Left cardiac atrium (tissue), 4 donors: ENCODE measurements at regions not wholly inside any gene's neighbourhood (a gene's known extent, or its start where the extent isn't known, plus 50 kb on each side); places are given as distances from the start of the nearest gene placed in this dataset.

ENCODE experiments used
- ATAC-seq, 2 donors: fragments of 200-7000 bp; cut with Tn5 transposase; one replicate each; pipeline ENCODE4 v1.9.1; 2020; ENCODE audit warnings: mild to moderate bottlenecking in 2 of 2, moderate library complexity in 2 of 2
- DNase-seq: peaks from one replicate; pipeline ENCODE4 v3.0.0-alpha.2; 2020
- intact Hi-C, 2 donors: fragments of 100-400 bp; cut with DNase I; formaldehyde crosslinking; loops; one replicate each; pipeline versions ENCODE4 v1.14.1 to v1.15.1; 2022 to 2023
- donor health status: DM: no; HTN: yes; CAD: no.
- donor health status: DM: no; HTN: yes; CAD: no; lungs with severe emphysema.
- donor health status: DM: yes; HTN: yes; CAD: no.
- donor health status: Dilated cardiomyopathy.

DNA sequence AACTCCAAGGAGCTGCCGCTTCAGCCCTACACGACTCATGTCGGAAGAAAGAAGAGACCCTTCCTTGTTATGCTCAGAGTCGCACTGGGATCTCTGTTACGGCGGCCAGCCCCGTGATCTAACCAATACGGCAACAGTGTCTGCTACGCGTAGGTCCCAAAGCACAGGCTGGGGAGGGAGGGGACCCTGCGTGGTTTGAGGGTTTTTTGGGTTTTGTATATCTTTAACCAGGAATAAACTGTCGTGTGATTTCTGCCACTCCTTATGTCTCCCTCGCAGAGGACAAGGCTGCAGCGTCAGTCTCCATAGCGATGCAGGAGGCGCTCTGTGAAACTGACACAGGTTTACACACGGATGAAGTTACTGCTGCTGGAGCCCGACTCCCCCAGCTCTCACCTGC is 60.0 kb upstream of the DIO3 start:
- ATAC-seq (no peak), DNase-seq (no peak)
- intact Hi-C loops, result no loop called here

DNA sequence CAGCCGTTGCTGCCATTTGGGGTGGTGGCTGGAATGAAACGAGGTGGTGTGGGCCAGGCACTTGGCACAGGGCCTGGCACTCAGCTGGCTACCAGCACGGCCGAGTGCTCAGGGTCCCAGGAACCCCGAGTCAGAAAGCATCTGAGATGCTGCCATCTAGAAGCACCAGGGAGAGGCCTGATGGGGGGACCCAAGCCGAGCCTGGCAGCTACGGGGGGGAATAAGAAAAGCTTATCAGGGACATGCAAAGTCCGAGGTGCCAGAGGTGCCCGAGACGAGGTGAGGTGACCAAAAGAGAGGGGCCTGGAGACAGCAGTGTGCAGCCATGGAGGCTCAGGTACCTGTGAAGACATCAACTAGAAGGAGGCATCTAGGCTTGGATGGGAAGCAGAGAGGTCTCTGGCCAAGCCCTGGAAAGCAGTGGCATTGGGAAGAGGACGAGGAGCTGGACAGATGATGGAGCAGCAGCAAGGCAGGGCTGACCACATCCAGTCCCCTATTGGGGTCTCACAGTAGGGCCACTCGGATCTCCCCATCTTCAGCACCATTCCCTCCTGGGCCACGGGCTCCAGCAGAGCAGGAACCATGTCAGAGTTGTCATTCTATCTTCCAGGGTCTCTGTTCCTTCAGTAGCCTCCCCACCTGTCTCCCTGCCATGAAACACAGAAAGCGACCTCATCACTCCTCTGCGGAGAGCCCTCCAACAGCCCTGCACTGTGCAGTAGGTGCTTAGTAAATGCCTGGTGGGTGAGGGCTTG is 59.3 kb upstream of the DIO3 start:
- intact Hi-C loops, result no loop called here
- no peak for ATAC-seq
- peak; percentile 6 for DNase-seq

DNA sequence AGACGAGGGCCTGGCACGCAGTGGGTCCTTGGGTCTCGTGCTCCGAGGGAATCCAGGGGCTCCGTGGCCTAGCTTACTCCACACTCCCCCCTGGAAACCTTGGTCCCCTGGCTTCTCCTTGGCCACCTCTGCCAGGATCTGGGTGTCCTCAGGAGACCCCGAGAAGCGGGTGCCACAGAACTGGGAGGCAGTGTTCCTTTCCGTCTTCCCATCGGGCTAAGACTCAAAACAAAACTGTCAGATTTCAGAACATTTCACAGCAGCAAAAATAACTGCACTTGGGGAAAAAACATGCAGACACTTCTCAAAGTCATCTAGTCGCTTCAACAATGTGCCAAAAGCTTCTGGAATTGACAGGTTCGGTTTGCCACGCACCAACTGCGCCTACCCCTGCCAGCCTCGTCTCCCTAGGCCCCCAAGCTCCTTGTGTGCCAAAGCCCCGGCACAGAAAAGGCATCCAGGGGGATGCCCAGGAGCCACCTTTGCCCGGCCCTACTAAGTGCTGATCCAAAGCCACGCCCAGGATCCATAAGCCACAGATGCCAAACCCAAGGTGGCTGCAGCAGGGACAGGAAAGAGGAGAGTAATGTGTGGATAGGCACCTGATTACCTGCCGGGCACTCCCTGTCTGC is 58.4 kb upstream of the DIO3 start:
- DNase-seq, result peak; percentile 4
- intact Hi-C loops, result no loop called here
- no peak for ATAC-seq

DNA sequence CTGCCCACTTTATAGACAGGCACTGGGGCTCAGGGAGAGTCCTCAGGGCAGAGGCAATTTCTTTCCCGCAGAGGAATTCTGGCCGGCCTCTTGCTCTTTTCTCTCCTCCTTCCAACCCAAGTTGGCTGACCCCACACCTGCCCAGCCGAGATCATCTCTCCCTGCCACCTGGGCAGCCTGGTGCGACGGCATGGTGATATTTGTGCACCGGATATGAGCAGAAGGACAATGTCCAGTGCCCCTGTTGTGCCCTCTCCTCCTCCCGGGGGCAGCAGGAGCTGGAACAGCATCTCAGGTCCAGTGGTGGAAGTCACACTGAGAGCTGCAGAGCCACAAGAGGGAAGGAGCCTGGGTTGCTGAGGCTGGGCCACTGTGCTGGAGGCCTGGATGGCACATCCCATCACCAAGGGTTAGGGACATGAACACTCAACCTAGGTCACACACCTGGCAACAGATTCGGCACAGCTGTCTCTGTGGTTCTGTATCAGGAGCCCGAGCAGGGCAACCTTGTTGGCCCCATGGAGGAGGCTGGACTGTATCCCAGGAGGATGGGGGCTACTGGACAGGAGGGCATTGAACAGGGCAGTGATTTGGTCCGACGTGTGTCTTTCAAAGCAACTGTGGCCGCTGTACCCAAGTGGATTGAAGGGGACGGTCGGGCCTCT is 57.7 kb upstream of the DIO3 start:
- DNase-seq (peak; percentile 2), ATAC-seq (no peak)
- intact Hi-C loops, result no loop called here

DNA sequence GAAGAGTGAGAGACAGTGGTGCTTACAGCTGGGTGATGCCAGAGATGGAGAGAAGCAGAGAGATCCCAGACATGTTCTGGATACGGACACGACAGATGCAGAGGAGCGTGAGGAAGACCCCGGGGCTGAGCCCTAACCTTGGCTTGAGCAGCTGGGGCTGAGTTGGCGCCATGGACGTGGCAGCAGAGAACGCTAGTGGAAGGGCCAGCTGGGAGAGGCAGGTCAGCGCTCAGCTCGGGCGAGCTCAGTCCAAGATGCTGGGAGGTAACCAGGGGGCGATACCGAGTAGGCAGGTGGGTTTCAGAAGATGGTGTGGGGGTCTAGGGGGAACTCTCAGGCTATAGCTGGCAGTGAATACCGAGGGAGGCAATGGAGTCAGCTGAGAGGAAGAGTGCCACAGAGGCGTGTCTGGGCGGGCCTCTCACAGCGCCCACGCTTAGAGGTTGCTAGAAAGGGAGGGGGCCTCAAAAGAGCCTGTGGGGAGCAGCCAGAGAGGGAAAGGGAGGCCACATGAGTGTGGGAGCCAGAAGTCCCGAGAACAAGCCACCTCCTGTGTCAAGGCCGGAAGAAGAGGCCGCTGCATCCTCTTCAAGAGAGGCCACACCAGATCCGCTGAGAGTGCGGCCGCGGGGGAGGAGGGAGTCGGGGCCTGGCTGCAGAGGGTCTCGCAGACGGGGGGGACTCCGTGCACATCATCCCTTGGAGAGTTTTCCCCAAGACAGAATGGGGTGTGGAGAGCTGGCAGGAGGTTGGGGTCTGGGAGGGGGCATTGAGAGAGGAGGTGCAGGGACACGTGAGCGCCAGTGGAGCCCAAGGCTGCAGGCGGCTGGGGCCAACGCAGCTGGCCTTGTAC is 57.0 kb upstream of the DIO3 start:
- ATAC-seq (no peak), DNase-seq (peak; percentile 3)
- intact Hi-C loops, result no loop called here

DNA sequence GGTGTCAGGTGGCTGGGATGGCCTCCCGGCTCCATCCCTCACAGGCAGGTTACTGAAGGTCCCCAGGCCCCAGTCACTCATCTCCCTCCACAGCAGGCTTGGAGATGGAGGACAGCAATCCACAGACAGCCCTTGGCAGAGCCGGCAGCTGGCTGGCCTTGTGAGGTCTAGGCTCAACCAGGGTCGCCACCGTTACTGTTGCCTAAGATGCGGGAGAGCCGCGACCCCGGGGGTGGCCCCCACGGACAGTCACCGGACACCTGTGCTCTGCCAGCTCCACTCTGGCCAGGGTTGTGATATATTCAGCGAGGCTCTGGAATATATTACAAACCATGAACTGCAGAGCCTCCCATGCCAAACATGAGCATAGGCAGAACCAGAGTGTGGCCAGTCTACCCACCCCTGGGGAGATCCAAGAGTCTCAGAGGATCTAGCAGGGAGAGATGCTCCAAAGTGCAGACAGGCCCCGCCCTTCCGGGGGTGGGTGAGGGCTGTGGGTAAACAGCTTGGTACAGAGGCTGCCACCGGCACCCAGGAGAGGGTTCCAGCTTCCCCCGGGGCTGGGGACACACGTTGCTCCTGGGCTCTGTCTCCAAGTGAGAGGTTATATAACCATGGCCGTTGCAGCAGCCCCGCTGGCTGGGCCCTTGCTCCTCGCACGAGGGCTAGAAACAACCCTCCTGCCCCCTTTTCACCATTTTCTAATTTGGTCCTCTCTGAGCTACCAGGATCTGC is 55.9 kb upstream of the DIO3 start:
- intact Hi-C loops, result no loop called here
- ATAC-seq, result peak in 1 of 2 donors; percentile 32
- DNase-seq, result peak; percentile 13

DNA sequence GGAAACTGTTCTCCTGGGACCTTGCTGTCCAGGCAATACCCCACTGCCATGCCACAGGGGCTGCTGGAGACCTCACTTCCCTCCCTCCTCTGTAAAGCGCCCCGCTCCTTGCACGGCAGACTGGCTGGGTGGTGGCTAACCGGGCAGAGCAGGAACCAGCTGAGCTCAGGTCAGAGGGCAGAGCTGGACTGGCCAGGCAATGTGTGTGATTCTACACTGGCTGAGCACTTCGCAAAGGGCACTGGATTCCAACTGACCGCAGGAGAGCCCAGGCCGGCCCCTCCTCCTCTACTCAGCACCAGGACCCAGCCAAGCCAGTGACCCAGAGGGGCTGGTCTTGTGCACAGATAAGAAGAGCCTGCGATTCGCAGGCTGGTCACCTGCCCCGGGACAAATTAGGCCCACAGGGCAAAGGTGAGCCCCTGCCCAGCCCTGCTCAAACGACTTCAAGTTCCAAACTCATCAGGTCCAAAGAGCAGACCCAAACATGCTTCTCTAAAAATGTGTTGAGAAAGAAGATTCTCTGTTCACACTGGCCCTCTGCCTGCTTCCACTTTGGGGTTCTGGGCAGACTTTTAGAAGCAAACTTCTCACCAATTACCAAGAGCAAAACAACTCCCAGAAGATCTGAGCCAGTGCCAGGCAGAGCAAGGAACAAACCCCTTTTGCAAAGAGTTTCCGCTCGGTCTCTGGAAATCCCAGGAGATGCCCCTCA is 54.9 kb upstream of the DIO3 start:
- DNase-seq, result peak; percentile 21
- intact Hi-C loops, result no loop called here
- ATAC-seq, result peak in 1 of 2 donors; percentile 56

DNA sequence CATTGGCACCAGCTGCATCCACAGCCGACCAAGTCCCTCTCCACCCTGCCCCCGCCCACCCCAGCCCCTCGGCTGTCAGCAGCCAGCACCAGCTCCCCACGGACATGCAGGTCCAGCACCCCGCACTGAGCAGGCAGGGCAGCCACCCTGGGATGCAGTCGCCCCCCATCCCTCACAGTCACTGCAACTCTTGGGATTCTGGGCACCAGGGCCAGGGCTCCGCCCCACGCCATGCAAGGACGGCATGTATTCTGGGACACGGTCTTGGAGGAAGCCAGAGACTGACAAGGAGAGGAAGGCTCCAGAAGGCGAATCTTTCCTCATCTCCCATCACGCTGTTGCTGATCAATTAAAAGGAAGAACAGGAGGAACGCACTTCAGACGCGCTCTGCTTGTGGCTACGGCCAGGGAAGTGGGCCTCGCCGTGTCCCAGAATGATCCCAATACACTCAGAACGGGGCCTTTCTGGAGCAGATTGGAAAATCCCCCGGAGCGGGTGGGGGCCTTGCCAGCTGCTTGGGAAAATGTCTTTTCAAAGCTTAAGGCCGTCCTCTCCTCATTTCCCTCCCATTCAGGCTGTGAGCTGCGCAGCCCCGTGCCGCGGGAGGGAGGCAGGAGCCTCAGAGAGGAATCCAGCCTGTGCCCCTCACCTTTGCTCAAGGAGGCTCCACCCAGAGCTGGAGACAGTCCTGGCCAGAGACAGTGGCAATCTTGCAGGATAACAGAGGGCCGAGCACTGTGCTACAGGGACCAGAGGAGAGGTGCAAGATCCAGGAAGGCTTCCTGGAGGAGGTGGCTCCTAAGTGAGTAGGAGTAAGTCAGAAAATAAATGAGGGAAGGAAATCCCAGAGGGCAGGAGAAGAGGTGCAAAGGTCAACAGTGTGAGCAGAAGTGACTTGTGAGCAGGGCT is 54.1 kb upstream of the DIO3 start:
- peak in 1 of 2 donors; percentile 67 for ATAC-seq
- DNase-seq, result no peak
- intact Hi-C loops, result no loop called here

DNA sequence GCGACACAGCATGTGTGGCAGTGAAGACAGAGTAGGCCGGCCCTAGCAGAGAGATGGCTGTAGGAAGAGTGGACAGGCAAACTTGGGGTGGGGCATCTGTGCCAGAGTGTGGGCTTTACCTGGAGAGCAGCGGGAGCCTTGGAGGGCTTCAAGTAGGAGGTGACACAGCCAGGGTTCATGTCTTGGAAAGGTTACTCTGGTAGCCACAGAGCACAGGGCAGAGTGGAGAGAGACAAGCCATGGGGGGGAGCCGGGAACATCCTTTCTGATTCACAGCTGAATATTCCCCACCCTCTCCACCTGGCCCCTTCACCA is 53.5 kb upstream of the DIO3 start:
- intact Hi-C loops, result no loop called here
- DNase-seq (no peak), ATAC-seq (no peak)

DNA sequence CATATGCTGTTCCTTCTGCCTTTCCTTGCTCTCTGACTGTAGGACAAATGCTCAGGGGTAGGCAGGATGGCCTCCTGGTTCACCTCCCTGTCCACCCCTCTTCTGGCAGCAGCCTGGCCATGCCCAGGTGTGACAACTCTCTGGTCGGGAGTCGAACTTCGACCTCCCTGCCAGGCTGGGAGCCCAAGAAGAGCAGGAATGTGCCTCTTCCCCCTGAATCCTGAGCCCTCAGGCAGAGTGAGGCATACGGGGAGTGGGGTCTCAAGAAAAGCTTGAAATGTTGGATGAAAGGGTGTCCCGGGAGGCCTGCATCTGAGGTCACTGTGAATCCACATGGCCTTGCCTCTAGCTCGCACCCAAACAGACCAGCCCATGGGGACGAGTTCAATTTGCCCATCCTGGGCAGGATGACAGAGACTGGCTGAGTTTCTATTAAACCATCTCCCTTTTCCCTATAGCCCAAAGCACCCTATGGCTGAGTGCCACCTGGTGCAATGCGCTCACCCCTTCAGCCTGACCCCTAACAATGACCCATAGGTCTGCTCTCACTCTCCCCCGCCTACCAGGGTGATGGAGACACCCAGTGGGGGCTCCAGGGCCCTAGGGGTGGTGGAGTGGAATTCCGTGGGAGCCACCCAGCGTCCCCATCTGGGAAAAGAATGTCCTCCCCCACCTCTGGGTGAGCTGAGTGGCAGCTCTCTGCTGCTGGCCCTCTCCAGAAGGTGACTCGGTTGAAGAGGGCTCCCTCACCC is 52.9 kb upstream of the DIO3 start:
- ATAC-seq (no peak), DNase-seq (peak; percentile 3)
- intact Hi-C loops, result no loop called here

DNA sequence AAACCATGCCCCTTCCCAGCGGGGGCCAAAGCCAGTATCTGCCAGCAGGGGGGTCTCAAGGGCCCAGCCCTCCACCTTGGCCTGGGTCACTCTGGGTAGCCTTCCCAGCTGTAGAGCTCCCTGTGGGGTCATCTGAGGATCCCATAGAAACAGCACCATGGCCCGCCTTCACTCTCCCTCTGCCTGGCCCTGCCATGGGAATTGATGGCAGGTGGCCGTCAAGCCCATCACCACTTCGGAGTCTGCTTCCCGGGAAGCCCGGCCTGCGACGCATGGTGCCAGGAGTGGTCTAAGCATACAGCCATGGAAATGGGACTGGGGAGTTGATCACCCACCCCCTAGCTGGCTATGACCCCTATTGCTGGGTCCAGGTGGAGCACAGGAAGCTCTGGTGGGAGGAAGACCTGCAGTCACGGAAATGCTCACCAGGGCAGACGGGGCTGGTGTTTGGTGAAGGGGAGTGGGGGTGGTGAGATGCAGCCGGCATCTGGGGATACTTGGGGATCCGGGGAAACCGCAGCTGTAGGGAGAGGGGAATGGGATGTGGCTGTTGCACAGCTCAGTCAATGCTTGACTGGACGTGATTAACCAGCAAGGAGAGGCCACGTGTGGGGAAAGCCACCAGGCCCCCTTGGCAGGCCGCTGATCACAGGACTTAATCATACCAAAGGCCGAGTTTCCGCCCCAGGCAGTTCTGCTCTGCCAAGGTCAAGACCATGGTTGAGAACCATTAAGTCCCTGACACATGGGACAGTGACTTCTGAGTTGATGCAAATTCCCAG is 52.2 kb upstream of the DIO3 start:
- DNase-seq (peak; percentile 10), ATAC-seq (no peak)

DNA sequence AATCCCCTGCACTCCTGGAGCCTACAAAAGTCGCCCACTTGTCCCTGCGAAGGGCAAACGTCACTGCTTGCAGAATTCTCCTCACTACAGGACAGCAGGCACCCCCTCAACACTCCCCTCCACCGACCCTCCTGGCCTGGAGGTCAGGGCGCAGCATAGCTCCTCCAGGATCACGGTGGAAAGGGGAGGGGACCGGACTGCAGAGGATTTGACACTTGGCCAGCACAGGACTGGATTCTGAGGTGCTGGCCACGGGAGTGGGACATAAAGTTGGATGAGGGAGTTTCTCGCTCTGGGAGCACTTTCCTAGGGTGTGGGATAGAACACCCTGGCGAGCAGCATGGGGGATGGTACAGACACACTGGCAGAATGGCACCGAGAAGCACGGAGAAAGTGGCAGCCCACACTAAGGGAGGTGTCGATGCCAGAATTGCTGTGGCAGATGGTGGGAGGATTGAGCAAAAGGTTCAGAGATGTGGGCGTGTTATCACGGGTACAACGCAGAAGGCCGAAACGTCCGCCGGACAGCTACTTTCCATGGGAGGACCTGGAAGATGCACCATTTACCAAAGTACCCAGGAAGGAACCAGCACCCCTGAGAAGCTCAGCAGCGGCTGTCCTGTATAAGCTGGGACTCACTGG is 51.4 kb upstream of the DIO3 start:
- DNase-seq (peak; percentile 10), ATAC-seq (no peak)
- intact Hi-C loops, result no loop called here

More for the DNA sequence above, 52.2 kb upstream of the DIO3 start:
- intact Hi-C loops, result no loop called here

DNA sequence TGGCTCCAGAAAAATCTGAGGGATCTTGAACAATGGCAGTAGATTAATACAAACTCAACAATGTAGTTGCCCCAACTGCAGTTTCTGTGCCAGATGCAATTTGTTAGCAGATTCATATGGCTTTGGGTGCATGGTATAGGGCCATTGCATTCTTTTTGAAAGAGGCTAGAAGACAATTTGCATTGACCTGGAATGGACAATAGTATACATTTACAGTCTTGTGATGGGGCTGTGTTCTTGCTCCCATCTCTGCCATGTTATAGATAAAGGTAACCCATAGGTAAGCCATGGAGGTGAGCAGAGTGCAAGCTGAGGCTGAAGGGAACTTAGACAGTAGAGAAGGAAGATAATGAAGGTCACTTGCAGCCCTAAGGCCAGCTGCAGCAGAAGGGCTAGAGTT is 50.1 kb upstream of the DIO3 start:
- DNase-seq, result no peak
- intact Hi-C loops, result no loop called here
- ATAC-seq, result no peak
